CD14-positive monocyte (primary cell): ENCODE measurements at regions not wholly inside any gene's neighbourhood (a gene's known extent, or its start where the extent isn't known, plus 50 kb on each side); places are given as distances from the start of the nearest gene placed in this dataset.

Experiments
- DNase-seq, 3 donors: peaks; one replicate each; pipeline ENCODE4 v3.0.0-alpha.2; 2011 to 2022
- H2AFZ ChIP-seq: 2 replicates; pipeline ENCODE4 v1.6.0; 2012; ENCODE audit warnings: mild to moderate bottlenecking, low read depth, low read length, inconsistent platforms; ENCODE audit not compliant: insufficient read depth, poor library complexity, severe bottlenecking
- H3K27ac ChIP-seq, 2 donors: 1 replicate in 1 of 2; 2 replicates in 1 of 2; pipeline ENCODE4 v1.5.1; 2012 to 2013; ENCODE audit warnings: low read length in 2 of 2, control low read depth in 1 of 2, inconsistent platforms in 1 of 2, low read depth in 1 of 2, mild to moderate bottlenecking in 1 of 2
- H3K27me3 ChIP-seq, 2 donors: one replicate each; pipeline versions ENCODE4 v1.6.0 to v1.6.1; 2011 to 2013; ENCODE audit warnings: low read length in 2 of 2; ENCODE audit not compliant: control insufficient read depth in 2 of 2, insufficient read depth in 2 of 2
- H3K36me3 ChIP-seq, 2 donors: replicated peaks in 1 of 2; 1 replicate in 1 of 2; 2 replicates in 1 of 2; pipeline versions ENCODE4 v1.5.1 to v1.6.1; 2012 to 2013; ENCODE audit warnings: low read length in 2 of 2, control low read depth in 1 of 2, inconsistent platforms in 1 of 2, mild to moderate bottlenecking in 1 of 2; ENCODE audit not compliant: insufficient read depth in 2 of 2, control insufficient read depth in 1 of 2
- H3K4me1 ChIP-seq, 2 donors: 1 replicate in 1 of 2; 2 replicates in 1 of 2; pipeline versions ENCODE4 v1.5.1 to v1.6.1; 2012 to 2013; ENCODE audit warnings: low read length in 2 of 2, control low read depth in 1 of 2, inconsistent platforms in 1 of 2, mild to moderate bottlenecking in 1 of 2, moderate library complexity in 1 of 2; ENCODE audit not compliant: insufficient read depth in 2 of 2, control insufficient read depth in 1 of 2
- H3K4me2 ChIP-seq: replicated peaks from 2 replicates; pipeline ENCODE3; 2012; ENCODE audit warnings: low read length, moderate library complexity, mild to moderate bottlenecking; ENCODE audit not compliant: poor library complexity, severe bottlenecking; ENCODE audit errors: extremely low read depth
- H3K4me3 ChIP-seq, 3 experiments: fragments of 200-600 bp in 1 of 3; sonication (generic) in 1 of 3; replicated peaks in 1 of 3; 1 replicate in 2 of 3; 2 replicates in 1 of 3; pipeline ENCODE4 v1.5.1; 2011 to 2013; ENCODE audit warnings: low read length in 3 of 3, mild to moderate bottlenecking in 3 of 3, control low read depth in 2 of 3, low read depth in 2 of 3, inconsistent platforms in 1 of 3, moderate library complexity in 1 of 3
- H3K79me2 ChIP-seq: 2 replicates; pipeline ENCODE4 v1.6.0; 2012; ENCODE audit warnings: mild to moderate bottlenecking, control low read depth, inconsistent platforms, low read length, moderate library complexity; ENCODE audit not compliant: insufficient read depth
- H3K9ac ChIP-seq: 2 replicates; pipeline ENCODE4 v1.6.0; 2017; ENCODE audit warnings: low read length, mild to moderate bottlenecking; ENCODE audit not compliant: insufficient read depth, poor library complexity, severe bottlenecking
- H3K9me3 ChIP-seq, 2 donors: replicated peaks in 1 of 2; 1 replicate in 1 of 2; 2 replicates in 1 of 2; pipeline versions ENCODE4 v1.5.1 to v1.6.1; 2012 to 2013; ENCODE audit warnings: low read length in 2 of 2, control low read depth in 1 of 2; ENCODE audit not compliant: control insufficient read depth in 1 of 2, insufficient read depth in 1 of 2
- H4K20me1 ChIP-seq: 2 replicates; pipeline ENCODE4 v1.6.0; 2012; ENCODE audit warnings: mild to moderate bottlenecking, low read length, control low read depth, moderate library complexity; ENCODE audit not compliant: insufficient read depth
- H3K27ac Mint-ChIP-seq, 7 donors: one replicate each; pipeline ENCODE4 v1.8.0; 2020; ENCODE audit warnings: mild to moderate bottlenecking in 7 of 7, mixed read lengths in 7 of 7, moderate library complexity in 6 of 7, inconsistent platforms in 2 of 7
- H3K27me3 Mint-ChIP-seq, 3 donors: one replicate each; pipeline ENCODE4 v1.8.0; 2021 to 2022; ENCODE audit warnings: low read depth in 3 of 3, mild to moderate bottlenecking in 3 of 3, mixed read lengths in 3 of 3, moderate library complexity in 3 of 3, inconsistent platforms in 1 of 3
- H3K36me3 Mint-ChIP-seq, 2 donors: one replicate each; pipeline ENCODE4 v1.8.0; 2020; ENCODE audit warnings: mixed read lengths in 2 of 2, inconsistent platforms in 1 of 2, mild to moderate bottlenecking in 1 of 2
- H3K4me1 Mint-ChIP-seq: one replicate; pipeline ENCODE4 v1.8.0; 2020; ENCODE audit warnings: mild to moderate bottlenecking, mixed read lengths
- H3K4me3 Mint-ChIP-seq, 2 donors: one replicate each; pipeline ENCODE4 v1.8.0; 2020; ENCODE audit warnings: mild to moderate bottlenecking in 2 of 2, mixed read lengths in 2 of 2, moderate library complexity in 1 of 2
- H3K9me3 Mint-ChIP-seq, 7 donors: one replicate each; pipeline ENCODE4 v1.8.0; 2020 to 2022; ENCODE audit warnings: mixed read lengths in 7 of 7, mild to moderate bottlenecking in 6 of 7, moderate library complexity in 6 of 7, inconsistent platforms in 2 of 7
- CTCF ChIP-seq: fragments of 200-600 bp; IDR thresholded peaks from one replicate; pipeline ENCODE4 v1.8.0; 2022; ENCODE audit warnings: antibody characterized with exemption, mild to moderate bottlenecking
- WGBS: methylation state at CpG from one replicate; pipeline ENCODE4 v1.1.5; 2013; ENCODE audit warnings: missing lambda C conversion rate; ENCODE audit not compliant: insufficient coverage; 5-methylcytosine and 5-hydroxymethylcytosine counted together
- intact Hi-C, 2 donors: fragments of 100-400 bp; cut with micrococcal nuclease; formaldehyde crosslinking; loops; one replicate each; pipeline versions ENCODE4 v1.15.0 to v1.15.1; 2023

DNA sequence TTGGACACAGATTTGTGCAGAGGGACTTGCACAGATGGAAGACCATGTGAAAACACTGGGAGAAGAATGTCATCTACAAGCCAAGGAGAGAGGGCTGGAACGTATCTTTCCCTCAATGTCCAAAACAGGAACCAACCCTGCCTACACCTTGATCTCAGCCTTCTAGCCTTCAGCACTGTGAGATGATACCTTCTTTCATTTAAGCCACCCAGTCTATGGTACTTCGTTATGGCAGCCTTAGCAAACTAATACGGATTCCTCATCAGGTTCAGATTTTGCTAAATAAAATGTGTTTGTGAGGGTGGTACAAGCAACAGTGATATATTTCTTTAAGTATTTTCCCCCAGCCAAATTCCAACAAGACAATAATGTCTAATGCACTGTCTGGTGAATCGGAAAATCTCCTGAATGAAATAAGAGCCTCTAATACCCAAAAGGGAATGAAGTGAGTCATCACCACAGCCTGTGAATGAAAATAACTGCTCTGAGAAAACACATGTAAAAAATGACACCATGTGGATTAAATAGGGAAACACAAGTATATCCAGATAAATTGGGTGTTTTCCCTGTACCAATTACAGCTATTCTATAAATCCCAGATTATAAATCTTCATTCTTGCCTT lies 182.8 kb upstream of the TARS1 start:
- WGBS: no CpG with 5 or more reads among the region's 4 CpGs
- intact Hi-C loops: no loop called here
- no peak overlapping the region for H3K27ac Mint-ChIP-seq

DNA sequence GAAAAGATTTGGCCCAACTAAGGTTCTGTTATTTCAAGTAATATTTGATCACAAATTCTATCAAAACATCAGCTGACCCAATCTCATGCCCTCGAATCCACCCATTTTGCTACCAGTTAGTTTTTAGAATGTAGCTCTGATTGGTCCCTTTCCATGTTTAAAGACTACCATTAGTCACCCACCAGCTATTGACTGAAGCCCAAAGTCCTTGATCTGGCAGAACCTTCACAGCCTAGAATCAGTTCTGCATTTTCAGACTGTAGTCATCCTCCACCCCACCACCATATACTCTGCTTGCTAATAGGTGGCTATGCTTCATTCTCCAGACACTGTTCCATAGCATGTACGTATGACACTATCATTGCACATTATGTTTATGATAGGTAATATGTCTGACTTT lies 182.2 kb upstream of the TARS1 start:
- no peaks in the 10 kb centered on the region for H3K27me3 ChIP-seq
- no peak overlapping the region for H2AFZ ChIP-seq
- H3K9me3 Mint-ChIP-seq: peaks cover 0 to 8% (median 2%) of the 10 kb centered on the region in 7 donors
- no peaks in the 10 kb centered on the region for H3K36me3 Mint-ChIP-seq
- no peaks in the 10 kb centered on the region for H3K79me2 ChIP-seq
- H3K4me3 Mint-ChIP-seq: no peak overlapping the region
- H3K27ac ChIP-seq: no peak overlapping the region
- H3K27me3 Mint-ChIP-seq: peaks cover 0 to 1% (median 0%) of the 10 kb centered on the region in 3 donors
- H3K4me2 ChIP-seq: no peak overlapping the region
- no peak overlapping the region for H3K9ac ChIP-seq
- no peaks in the 10 kb centered on the region for H3K36me3 ChIP-seq
- no peak overlapping the region for H3K27ac Mint-ChIP-seq
- no peaks in the 10 kb centered on the region for H3K9me3 ChIP-seq
- no peak for DNase-seq
- no peaks in the 10 kb centered on the region for H3K4me1 ChIP-seq
- H3K4me3 ChIP-seq: no peak overlapping the region
- intact Hi-C loops: no loop called here
- H3K4me1 Mint-ChIP-seq: no peaks in the 10 kb centered on the region
- 80% methylated on average over 1 of the region's 2 CpGs for WGBS
- H4K20me1 ChIP-seq: no peaks in the 10 kb centered on the region
- no peak for TF ChIP-seq CTCF

More for the DNA sequence above, 182.8 kb upstream of the TARS1 start:
- no peaks in the 10 kb centered on the region for H3K27me3 ChIP-seq
- H3K9ac ChIP-seq: no peak overlapping the region
- TF ChIP-seq CTCF: no peak
- DNase-seq: no peak
- Mint-ChIP-seq H3K4me3 (no peak overlapping the region), H3K27me3 (peaks cover 0 to 1% (median 0%) of the 10 kb centered on the region in 3 donors), H3K9me3 (peaks cover 0 to 3% (median 0%) of the 10 kb centered on the region in 7 donors), H3K36me3 (no peaks in the 10 kb centered on the region), H3K4me1 (no peaks in the 10 kb centered on the region)
- no peaks in the 10 kb centered on the region for H3K79me2 ChIP-seq
- no peak overlapping the region for H3K4me2 ChIP-seq
- H3K4me1 ChIP-seq: no peaks in the 10 kb centered on the region
- no peaks in the 10 kb centered on the region for H3K9me3 ChIP-seq
- H3K4me3 ChIP-seq: no peak overlapping the region
- H3K27ac ChIP-seq: no peak overlapping the region
- H4K20me1 ChIP-seq: no peaks in the 10 kb centered on the region
- no peaks in the 10 kb centered on the region for H3K36me3 ChIP-seq
- no peak overlapping the region for H2AFZ ChIP-seq
